HEK293T (cell line): ENCODE measurements at regions not wholly inside any gene's neighbourhood (a gene's known extent, or its start where the extent isn't known, plus 50 kb on each side); places are given as distances from the start of the nearest gene placed in this dataset.

ENCODE experiments used
- BHLHE40 ChIP-seq: fragments of 450-650 bp; IDR thresholded peaks from 2 replicates; pipeline ENCODE4 v1.6.1; 2016; ENCODE audit warnings: mild to moderate bottlenecking, moderate library complexity, borderline replicate concordance
- ELF4 ChIP-seq: fragments of 450-650 bp; IDR thresholded peaks from 2 replicates; pipeline ENCODE4 v1.6.1; 2017; ENCODE audit warnings: antibody characterized with exemption
- FOXA1 ChIP-seq: fragments of 450-650 bp; IDR thresholded peaks from 2 replicates; pipeline ENCODE4 v1.6.1; 2016; ENCODE audit warnings: mild to moderate bottlenecking
- FOXK2 ChIP-seq: fragments of 450-650 bp; IDR thresholded peaks from 2 replicates; pipeline ENCODE4 v1.6.1; 2016; ENCODE audit warnings: mild to moderate bottlenecking
- FOXM1 ChIP-seq: fragments of 450-650 bp; IDR thresholded peaks from 2 replicates; pipeline ENCODE4 v1.6.1; 2017; ENCODE audit warnings: mild to moderate bottlenecking, borderline replicate concordance
- NFRKB ChIP-seq: fragments of 450-650 bp; IDR thresholded peaks from 2 replicates; pipeline ENCODE4 v1.6.1; 2016; ENCODE audit warnings: mild to moderate bottlenecking, moderate library complexity
- SP1 ChIP-seq: fragments of 450-650 bp; IDR thresholded peaks from 2 replicates; pipeline ENCODE4 v1.6.1; 2017
- TARDBP ChIP-seq: fragments of 450-650 bp; IDR thresholded peaks from 2 replicates; pipeline ENCODE4 v1.6.1; 2016

GRCh38 chrX:148282504-148282903 is 217.9 kb upstream of the AFF2 start:
- TF ChIP-seq FOXM1 (no peak), BHLHE40 (no peak), SP1 (no peak), ELF4 (no peak), FOXA1 (no peak), NFRKB (no peak), FOXK2 (no peak), TARDBP (no peak)
